Hematopoietic multipotent progenitor cell treated with erythropoietin and hydrocortisone succinate and interleukin-3 and kit ligand, for 4 days (in vitro differentiated cells): ENCODE measurements at regions not wholly inside any gene's neighbourhood (a gene's known extent, or its start where the extent isn't known, plus 50 kb on each side); places are given as distances from the start of the nearest gene placed in this dataset.
"Not testable (repeated sequence)": the region's sequence is repeated elsewhere in the genome, so short reads cannot be mapped to it uniquely, and the experiment has no call there.

ENCODE experiments used
- DNase-seq: peaks from one replicate; pipeline ENCODE4 v3.0.0-alpha.2; 2015

DNA sequence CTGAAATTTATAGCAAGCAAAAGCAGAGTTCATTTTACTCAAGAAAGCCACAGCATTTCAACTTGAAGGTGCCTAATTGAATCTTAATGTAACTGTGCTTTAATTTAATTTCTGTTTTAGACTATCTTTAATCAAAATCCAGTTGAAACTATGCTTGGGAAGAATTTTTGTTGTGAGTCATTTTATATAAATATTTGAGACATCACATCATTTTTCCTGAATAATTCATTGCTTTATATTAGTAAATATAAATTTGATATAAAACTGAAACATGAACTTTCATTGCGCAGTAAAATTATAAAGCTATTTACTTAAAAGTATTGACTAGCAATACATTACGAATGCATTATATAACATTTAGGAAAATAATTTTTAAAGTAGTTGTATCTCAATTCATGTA lies 1937.1 kb upstream of the CDH9 start:
- DNase-seq: no peak

DNA sequence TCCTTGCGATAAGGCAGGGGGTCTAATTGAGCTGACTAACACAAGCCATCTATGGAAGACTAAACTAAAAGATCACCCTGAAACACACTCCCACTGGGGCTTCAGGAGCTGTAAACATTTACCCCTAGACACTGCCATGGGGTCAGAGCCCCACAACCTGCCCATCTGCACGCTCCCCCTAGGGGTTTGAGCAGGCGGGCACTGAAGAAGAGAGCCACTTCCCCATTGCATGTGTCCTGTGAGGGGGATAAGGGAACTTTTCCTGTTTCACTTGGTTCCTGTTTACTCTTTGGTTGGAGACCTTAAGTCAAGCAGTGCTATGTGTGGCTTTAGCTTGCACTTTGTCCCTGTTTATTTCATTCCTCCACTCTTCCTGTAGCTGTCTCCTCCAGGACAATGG lies 1929.5 kb upstream of the CDH9 start:
- DNase-seq: peak; percentile 13

DNA sequence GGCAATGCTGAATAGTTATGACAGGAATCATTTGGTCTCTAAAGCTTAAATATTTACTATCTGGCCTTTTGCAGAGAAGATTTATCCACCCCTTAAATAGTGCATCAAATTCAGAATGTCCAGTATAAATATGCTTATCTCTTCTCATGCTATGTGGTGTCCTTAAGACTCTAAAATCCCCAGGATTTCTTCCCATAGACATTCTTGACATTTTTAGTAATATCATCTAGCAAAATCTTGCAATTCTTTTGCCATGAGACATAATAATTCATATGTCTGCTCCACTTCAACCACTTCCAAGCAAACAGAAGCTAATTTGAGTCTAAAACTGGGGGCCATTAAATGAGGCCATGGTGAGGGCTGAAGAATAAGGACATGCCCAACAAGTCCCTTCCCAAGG lies 1923.4 kb upstream of the CDH9 start:
- DNase-seq: no peak

DNA sequence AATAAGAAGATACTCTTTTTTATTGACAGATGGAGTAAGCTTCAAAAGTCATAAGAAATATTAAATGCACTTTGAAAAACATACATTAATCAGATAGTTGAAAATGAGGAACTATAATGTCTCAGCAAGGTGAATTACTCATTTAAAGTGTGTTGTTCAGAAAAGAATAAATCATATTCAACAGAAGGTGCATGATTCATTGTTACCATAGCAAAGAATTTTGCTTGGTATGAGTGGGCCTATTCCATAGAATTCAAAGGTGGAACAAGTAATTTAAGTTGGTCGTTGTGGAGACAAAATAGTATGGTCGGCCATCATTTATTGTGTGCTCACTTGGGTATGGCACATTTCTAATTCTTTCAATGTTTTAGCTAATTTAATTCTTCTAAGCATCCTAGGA lies 1920.2 kb upstream of the CDH9 start:
- DNase-seq: no peak

DNA sequence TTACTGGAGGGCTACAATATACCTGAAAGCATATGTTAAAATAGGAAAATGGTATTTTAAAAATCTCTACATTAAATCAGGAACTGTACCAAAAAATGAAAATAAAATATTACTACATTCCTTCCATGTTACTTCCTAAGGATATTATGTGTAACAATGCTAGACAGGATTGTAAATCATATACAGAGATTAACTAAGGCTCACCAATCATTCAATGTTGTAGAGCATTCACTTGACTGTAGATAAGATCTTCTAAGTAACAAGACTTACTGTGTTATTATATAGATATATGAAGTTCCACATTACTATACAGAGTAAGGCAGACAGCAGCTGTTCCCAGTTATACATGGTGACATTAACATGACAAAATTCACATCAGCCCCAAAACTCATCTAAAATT lies 1919.1 kb upstream of the CDH9 start:
- no peak for DNase-seq

DNA sequence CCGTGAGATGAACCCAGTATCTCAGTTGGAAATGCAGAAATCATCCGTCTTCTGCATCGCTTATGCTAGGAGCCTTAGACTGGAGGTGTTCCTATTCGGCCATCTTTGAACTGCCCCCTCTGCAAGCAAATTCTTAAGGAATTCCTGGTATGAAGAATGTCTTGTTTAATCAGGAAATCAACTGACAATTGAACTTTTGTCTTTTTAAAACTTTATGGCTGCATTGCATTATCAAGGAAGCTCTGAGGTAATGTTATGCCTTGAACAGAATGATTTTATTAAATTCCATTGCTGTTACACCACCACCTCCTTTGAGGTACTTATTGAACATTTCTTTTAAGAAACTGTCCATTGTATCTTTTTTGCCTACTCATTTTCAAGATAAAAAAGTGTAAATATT lies 1915.7 kb upstream of the CDH9 start:
- no peak for DNase-seq

DNA sequence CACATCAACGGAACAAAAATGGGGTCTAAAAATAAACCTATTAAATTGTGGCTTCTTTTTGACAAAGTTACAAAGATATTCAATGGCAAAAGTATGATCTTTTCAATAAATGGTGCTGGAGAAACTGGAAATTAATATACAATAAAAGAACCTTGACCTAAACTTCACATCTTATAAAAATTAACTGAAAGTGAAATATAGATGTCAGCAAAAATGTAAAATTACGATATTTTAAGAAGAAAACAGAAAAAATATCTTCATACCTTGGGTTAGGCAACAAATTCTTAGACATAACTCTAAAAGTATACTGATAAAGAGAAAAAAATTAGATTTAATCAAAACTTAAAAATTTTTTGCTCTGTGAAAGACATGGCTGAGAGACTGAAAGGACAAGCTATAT lies 1909.5 kb upstream of the CDH9 start:
- no peak for DNase-seq

DNA sequence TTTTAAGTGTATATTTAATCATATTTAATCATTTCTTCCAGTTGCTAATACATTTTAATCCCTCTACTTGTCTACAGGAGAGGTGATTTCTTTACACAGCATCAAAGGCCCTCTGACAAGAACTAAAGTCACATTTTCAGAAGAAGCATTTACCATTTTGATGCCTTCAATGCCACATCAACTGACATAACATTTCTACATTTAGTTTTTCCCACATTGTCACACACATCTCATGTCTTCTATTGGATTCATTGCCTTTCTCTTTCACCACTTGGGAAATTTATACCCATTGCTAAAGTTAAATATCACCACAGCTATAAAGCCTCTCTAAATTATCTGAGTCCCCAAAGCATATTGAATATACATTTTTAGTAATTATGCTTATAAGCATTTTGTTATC lies 1907.5 kb upstream of the CDH9 start:
- no peak for DNase-seq

DNA sequence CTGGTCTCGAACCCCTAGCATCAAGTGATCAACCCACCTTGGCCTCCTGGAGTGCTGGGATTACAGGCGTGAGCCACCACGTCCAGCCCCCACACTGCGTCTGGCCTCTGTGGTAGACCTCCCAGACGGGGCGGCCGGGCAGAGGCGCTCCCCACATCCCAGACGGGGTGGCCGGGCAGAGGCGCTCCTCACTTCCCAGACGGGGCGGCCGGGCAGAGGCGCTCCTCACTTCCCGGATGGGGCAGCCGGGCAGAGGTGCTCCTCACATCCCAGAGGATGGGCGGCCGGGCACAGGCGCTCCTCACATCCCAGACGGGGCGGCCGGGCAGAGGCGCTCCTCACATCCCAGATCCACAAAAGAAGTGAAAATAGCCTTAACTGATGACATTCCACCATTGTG lies 1891.0 kb upstream of the CDH9 start:
- not testable (repeated sequence) for DNase-seq

DNA sequence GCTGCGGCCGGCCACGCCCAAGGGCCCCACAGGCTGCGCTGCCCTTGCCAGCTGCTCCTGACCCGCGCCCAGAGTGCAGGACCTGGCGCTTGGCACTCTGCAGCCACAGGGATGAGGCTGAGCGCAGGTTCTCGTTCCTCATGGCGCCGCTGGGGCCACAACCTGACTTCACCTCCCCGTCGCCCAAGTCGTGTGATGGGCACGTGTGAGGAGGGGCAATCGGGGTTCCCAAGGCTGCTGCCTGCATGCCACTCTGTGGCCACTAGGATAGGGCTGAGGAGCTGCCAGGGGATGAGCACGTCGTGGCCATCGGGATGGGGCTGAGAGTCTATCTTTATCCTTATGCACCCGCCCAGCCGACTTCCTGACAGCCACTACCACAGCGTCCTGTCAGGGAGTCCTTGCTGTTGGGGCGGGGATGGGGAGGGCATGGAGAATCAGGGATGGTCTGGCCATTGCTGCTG lies 1890.0 kb upstream of the CDH9 start:
- not testable (repeated sequence) for DNase-seq

DNA sequence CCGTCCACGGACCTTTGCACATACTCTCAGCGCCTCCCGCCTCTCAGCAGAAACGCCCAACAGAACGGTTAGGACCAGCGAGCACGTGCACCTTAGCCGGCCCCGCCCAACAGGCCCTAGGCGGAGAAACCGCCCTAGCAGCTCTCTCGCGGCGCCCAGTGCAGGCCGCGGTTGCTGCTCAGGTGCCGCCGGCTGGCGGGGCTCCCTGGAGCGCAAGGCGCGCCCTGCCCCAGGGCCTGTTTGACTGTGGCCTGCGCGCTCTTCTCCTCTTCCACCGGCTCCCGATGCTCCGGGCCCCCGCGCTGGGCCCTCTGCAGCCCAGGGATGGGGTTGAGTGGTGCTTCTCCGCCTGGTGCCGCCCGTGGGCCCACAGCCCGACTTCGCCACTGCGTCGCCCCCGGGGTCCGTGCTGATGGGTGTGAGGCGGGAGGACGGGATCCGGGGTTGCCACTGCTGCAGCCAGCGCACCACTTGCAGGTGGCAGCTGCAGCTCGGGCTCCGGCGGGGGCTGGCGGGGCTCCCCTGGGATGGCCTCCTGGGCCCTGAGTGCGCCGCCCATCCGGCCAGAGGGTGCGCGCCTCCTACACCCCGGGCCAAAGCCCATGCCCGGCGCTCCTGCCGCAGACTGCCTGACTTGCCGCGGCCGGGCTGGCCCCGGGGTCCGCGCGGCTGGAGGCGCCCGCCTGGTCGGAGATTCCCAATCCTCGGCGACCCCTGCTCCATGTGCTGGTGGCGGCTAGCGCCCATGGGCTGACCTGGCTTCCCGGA lies 1889.4 kb upstream of the CDH9 start:
- no peak for DNase-seq

DNA sequence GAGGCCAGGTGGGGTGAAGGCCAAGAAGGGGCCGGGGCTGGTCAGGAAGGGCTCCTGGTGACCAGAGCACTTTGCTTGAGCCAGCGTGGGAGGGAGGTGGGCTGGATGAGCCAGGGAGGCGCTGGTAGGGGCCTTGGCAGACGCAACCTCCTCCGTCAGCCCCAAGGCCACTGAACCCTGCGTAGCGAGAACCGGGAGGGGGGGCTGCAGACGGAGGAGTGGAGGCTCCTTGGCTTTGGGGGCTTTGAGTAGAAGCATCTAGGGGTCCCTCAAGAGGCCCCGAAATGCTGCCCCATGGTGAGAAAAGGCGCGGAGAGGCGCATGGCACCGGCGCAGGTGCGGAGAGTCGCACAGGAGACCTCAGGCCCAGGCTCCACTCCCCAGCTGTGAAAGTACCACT lies 1888.0 kb upstream of the CDH9 start:
- no peak for DNase-seq

DNA sequence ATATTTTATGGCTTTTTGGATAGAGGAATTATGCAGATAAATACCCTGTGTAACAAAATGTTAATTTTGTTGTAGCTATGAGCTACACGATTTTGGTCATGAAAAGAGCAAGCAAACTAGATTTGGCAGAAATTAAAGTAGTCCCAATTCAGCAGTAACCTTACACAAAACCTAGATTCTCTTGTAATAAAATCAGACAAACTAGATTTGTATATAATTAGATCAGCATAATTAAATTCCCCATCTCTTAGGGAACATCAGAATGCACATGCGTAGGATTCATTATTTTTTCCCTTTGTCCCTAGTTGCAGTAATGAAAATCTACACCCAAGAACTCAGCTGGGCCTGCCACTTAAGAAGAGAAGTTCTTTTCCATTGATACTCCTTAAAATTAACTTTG lies 1879.2 kb upstream of the CDH9 start:
- DNase-seq: no peak

DNA sequence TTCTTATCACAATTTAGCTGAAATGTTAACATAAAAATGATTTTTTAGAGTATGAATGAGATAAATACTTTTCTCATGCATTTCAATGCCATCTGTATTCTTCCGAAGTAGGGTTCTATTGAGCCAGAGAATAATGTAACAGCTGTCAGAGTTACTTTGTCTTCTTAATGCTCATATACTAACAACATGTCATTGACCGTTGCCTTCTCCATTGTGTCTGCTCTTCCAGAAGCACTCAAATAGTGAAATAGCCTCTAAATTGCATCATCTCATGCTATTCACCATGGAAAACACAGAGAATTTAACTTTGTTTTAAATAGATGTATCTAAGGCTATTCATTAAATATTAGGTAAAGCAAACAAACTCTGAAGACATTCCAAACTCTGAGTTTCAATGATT lies 1875.9 kb upstream of the CDH9 start:
- DNase-seq: no peak

DNA sequence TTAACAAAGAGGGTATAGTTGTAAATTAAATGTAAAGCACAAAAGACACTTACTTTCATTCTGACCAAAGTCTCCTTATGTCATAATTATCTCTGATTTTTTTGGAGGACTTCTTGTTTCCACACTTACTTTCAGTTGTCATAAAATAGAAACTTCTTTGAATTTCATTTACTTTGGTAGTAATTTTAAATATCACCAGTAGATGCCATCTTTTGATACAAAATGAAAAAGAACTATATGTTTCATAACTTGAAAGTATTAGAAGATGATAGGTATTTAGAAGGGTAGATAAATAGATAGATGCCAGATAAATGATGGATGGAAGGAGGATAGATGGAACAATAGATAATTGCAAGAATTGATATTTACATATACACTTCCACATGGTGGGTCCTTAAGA lies 1865.3 kb upstream of the CDH9 start:
- no peak for DNase-seq

DNA sequence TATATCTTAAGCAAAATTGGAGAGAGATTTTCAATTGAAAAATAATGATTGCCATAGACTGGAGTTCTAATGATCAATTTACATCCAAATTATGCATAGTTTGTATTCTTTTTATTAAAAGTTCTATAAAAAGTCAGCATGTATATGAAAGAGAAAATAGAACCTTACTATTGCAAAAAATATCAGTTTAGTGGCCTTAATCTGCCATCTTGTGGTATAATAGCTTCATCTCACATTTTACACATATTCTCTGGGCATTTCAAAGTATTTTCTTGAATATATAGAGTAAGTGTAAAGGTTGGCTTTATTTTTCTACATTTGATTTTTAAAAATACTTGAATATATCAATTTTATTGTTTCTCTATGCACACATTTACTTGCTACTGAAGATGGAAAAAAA lies 1858.6 kb upstream of the CDH9 start:
- peak; percentile 51 for DNase-seq

DNA sequence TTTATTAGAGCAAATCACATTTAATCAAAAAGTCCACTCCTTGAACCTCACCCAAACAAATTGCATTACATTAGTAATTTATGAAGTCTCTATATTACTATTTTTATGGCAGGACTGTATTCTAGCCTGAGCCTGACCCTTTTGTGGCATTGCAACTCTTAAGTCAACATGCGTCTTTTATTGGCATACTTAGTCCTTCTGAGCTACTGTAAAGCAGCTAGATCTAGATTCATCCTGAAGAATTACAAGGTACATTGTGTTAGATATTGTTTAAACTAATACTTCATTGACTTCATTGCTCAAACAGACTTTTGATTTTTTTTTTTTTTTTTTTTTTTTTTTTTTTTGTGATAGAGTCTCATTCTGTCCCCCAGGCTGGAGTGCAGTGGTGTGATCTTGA lies 1842.5 kb upstream of the CDH9 start:
- no peak for DNase-seq

DNA sequence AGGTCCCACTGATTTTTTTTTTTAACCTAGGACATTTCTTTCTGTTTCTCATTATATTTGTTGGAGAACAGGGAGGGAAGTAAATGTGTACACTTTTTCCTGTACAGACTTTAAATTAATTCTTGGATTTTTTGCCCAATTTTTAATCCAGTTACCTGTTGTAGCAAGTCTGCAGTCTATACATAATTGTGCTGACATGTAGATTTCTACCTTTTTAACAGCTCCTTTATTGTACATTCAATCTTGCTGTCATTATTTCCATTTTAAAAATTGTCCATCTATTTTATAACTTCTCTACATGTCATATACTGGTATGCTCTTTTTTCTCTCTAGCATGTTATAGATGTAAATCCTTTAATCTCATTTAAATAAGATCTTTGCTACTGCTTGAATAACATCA lies 1838.7 kb upstream of the CDH9 start:
- no peak for DNase-seq

DNA sequence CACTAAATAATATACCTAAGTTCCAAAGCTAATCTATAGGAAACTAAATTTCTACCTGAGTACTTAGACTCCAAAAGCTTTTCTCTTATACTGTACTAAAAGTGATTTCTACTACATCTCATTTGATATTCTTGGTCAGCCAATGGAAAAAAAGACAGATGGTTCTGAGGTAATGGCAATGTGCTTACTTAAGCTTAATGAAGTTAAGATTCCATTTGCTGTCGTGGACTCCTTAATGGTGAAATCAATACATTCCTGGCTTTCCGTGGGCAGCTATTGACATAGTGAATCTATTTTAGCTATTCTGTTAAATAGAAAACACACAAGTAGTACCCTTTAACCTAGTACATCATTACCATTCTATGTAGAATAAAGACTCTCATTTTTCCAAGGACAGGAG lies 1825.6 kb upstream of the CDH9 start:
- no peak for DNase-seq

DNA sequence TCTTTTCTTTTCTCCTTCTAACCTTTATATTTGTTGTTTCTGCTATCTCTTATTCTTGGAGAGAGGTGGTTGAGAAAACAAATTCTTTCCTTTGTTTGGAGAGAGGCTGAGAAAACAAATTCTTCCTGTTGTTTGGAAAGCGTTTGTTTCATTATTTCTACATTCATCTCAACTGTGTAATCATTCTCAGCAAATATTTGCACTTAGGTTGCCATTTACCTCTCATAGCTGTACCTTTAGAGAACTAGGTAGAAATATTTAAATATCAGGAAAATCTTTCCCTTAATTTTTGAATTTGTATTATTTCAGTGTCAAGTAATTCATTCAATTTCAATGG lies 1824.4 kb upstream of the CDH9 start:
- no peak for DNase-seq

DNA sequence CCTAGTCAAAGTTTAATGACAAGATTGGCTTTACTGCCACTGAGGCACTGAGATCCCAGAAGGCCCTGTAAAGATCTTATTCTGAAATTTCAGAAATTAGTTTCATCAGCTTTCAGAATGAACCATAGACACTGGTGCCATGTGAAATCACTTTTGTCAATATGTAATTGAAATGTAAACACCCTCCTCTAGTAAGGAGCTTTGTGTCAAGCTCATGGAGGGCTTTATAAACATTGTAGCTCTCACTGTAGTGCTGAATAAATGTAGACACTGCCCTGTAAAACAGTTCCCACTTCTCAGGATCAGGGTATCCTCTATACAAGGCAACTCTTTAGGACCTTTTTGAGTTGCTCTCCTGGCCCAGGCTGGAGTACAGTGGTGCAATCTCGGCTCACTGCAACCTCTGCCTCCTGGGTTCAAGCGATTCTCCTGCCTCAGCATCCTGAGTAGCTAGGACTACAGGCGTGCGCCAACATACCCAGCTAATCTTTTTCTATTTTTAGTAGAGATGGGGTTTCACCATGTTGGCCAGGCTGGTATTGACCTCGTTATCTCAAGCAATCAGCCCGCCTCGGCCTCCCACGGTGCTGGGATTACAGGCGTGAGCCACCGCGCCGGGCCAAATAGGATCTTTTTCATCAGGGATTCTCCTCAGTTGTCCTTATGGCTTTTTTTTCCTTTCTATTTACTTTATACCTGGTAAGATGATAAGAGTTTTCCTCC lies 1823.9 kb upstream of the CDH9 start:
- DNase-seq: no peak

DNA sequence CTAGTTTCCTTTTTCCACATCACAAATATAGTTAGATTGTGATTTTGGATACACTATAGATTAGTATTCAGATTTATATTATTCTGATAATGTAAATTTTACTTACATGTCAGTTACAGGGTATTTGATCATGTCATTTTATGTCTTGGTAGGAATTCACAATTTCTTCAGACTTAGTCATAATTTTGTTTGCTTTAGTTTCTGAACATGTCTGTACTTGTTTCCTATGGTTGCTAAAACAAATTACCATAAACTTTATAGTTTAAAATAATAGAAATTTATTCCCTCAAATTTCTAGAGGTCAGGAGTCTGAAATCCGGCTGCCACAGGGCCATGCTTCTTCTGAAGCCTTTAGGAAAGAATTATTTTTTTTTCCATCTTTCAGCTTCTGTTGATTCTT lies 1817.2 kb upstream of the CDH9 start:
- DNase-seq: no peak

DNA sequence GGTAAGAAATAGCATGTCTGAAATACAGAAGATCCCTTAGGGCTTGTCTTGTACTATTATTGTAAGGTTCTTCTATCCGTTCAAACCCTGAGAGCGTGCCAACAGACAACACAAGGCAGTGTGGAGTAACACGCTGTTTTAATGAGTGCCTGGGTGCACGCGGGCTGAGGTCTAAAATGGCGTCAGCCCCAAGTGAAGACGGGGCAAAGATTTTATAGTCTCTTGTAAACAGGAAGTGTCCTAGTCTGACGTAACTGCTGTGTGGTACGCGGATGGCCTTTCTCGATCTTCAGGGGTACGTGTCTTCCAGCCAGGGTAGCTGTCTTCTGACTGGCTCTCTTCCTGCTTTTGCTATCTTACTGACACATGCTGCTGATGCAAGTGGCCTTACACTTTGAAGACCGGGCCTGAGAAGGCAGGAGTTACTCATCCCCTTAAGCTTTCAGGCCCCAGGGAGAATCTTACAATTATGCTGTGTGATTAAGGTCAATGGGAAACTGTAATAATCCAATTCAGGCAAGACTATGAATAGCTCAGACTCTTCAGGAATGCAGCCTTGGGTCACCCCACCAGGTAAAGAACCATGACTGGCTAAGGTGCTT lies 1812.0 kb upstream of the CDH9 start:
- no peak for DNase-seq

DNA sequence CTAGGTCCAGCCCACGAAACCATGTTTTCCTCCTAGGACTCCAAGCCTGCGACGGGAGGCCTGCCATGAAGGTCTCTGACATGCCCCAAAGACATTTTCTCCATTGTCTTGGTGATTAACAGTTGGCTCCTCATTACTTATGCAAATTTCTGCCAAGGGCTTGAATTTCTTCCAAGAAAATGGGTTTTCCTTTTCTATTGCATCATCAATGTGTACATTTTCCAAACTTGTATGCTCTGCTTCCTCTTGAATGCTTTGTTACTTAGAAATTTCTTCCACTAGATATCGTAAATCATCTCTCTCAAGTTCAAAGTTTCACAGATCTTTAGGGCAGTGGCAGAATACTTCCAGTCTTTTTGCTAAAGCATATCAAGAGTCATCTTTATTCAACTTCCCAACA lies 1792.7 kb upstream of the CDH9 start:
- DNase-seq: no peak

DNA sequence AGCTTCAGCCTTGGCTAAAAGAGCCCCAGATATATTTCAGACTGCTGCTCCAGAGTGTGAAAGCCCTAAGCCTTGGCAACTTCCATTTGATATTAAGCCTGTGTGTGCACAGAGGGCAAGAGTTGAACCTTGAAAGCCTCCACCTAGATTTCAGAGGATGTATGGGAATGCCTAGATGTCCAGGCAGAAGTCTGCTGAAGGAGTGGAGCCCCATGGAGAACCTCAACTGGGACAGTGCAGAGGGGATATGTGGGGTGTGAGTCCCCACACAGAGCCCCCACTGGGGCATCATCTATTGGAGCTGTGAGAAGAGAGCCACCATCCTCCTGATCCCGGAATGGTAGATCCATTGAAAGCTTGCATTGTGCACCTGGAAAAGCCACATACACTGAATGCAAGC lies 1784.8 kb upstream of the CDH9 start:
- DNase-seq: no peak
